ENCODE measurements at regions not wholly inside any gene's neighbourhood (a gene's known extent, or its start where the extent isn't known, plus 50 kb on each side); places are given as distances from the start of the nearest gene placed in this dataset.
A peak's percentile ranks its signal among the peaks of the same experiment; 100 is the strongest.

GRCh38 chr13:86792153-86792651 is 879.0 kb upstream of the SLITRK5 start:
- Histone ChIP-seq H3K79me1 (ENCODE audit: insufficient read depth, low read depth, low read length, poor library complexity, severe bottlenecking) (no peaks in the 10 kb centered on the region), H4K20me1 (ENCODE audit: control insufficient read depth, insufficient read depth, insufficient read length) (no peaks in the 10 kb centered on the region), H3K9me3 (ENCODE audit: control insufficient read depth, low read depth, low read length) (no peaks in the 10 kb centered on the region), H3K9ac (ENCODE audit: extremely low read depth, insufficient read length, low read length) (no peak overlapping the region), H2BK5ac (ENCODE audit: insufficient read length, low read length) (no peak overlapping the region), H3T11ph (ENCODE audit: low read length) (no peak overlapping the region), H3K14ac (ENCODE audit: insufficient read depth, low read length) (no peak overlapping the region), H3K27me3 (ENCODE audit: insufficient read depth, low read length) (no peaks in the 10 kb centered on the region), H4K5ac (ENCODE audit: insufficient read length, low read depth, low read length) (no peak overlapping the region), H3K4me2 (ENCODE audit: insufficient read depth, insufficient read length, low read length) (no peak overlapping the region), H3K4me1 (ENCODE audit: insufficient read depth, low read length) (no peaks in the 10 kb centered on the region; the same call in 1 of the 2 replicates), H4K91ac (ENCODE audit: insufficient read length, low read depth, low read length) (no peak overlapping the region), H3K23me2 (ENCODE audit: insufficient read length, low read depth, low read length, poor library complexity, severe bottlenecking) (no peaks in the 10 kb centered on the region), H3K4ac (ENCODE audit: low read depth, low read length) (no peak overlapping the region), H3K23ac (ENCODE audit: insufficient read length, low read depth, low read length) (no peak overlapping the region), H2BK120ac (ENCODE audit: low read depth, low read length, poor library complexity, severe bottlenecking) (no peak overlapping the region), H3K27ac (ENCODE audit: insufficient read length, low read depth, low read length) (no peak overlapping the region), H2BK15ac (ENCODE audit: low read depth, low read length) (no peak overlapping the region), H2BK12ac (ENCODE audit: insufficient read length, low read depth, low read length) (no peak overlapping the region), H4K8ac (replicated peaks; ENCODE audit: insufficient read length, low read depth, low read length) (no peak overlapping the region), H2AK5ac (ENCODE audit: insufficient read length, low read length) (no peak overlapping the region), H2AFZ (ENCODE audit: low read length) (no peak overlapping the region), H2BK20ac (ENCODE audit: low read depth, low read length, poor library complexity, severe bottlenecking) (no peak overlapping the region), H3K56ac (ENCODE audit: insufficient read length, low read depth, low read length) (no peak overlapping the region), H3K18ac (ENCODE audit: insufficient read length, low read depth, low read length) (no peak overlapping the region), H3K79me2 (ENCODE audit: insufficient read depth, low read length) (no peaks in the 10 kb centered on the region)
- H3K27ac Mint-ChIP-seq = no peak overlapping the region
- no peak overlapping the region for H3K4me3 Mint-ChIP-seq
- peaks cover 6 to 8% of the 10 kb centered on the region in 2 experiments for H3K4me1 Mint-ChIP-seq
- peak; percentile 32; the same call in 1 of the 3 replicates for TF ChIP-seq CTCF (conservative IDR thresholded peaks at IDR 0.05)
- H3K9me3 Mint-ChIP-seq = peaks cover 10 to 13% of the 10 kb centered on the region in 2 experiments; a peak in 4 of 5 replicates
- DNase-seq = peak; percentile 47
- H3K36me3 Mint-ChIP-seq (ENCODE audit: insufficient read depth in 1 of 3, low read depth in 3 of 3) = peaks cover 2 to 6% (median 3%) of the 10 kb centered on the region in 3 experiments; a peak in 4 of 7 replicates
- WGBS (ENCODE audit: extremely low coverage, insufficient read length, low lambda C conversion rate) = no CpG with 5 or more reads among the region's 49 CpGs
- no peaks in the 10 kb centered on the region for H3K27me3 Mint-ChIP-seq (ENCODE audit: low read depth)

All from H9 (cell line).